Left ventricle myocardium superior (tissue), 1 donor: ENCODE measurements at regions not wholly inside any gene's neighbourhood (a gene's known extent, or its start where the extent isn't known, plus 50 kb on each side); places are given as distances from the start of the nearest gene placed in this dataset.
"Not testable (repeated sequence)": the region's sequence is repeated elsewhere in the genome, so short reads cannot be mapped to it uniquely, and the experiment has no call there.

Source experiments
- ATAC-seq: fragments of 200-7000 bp; cut with Tn5 transposase; one replicate; pipeline ENCODE4 v1.9.1; 2020; ENCODE audit warnings: mild to moderate bottlenecking, moderate library complexity
- DNase-seq: peaks from one replicate; pipeline ENCODE4 v3.0.0-alpha.2; 2020
- intact Hi-C: fragments of 100-400 bp; cut with micrococcal nuclease; formaldehyde crosslinking; loops from one replicate; pipeline ENCODE4 v1.11.0; 2022
- donor health status: DM: no; HTN: yes; CAD: no; lungs with severe emphysema.

- ATAC-seq (no peak), DNase-seq (no peak)
- intact Hi-C loops, result no loop called here
These were observed 101.8 kb upstream of the DYRK2 start for GRCh38 chr12:67546746-67547145.

GRCh38 chr12:67555075-67555717 lies 93.3 kb upstream of the DYRK2 start:
- intact Hi-C loops, result not testable (repeated sequence)
- ATAC-seq, result peak; percentile 51
- peak; percentile 45 for DNase-seq

GRCh38 chr12:67558775-67559174 lies 89.8 kb upstream of the DYRK2 start:
- intact Hi-C loops, result no loop called here

GRCh38 chr12:67559751-67560150 lies 88.8 kb upstream of the DYRK2 start:
- intact Hi-C loops, result no loop called here
- no peak for DNase-seq
- no peak for ATAC-seq

More at GRCh38 chr12:67558775-67559174, 89.8 kb upstream of the DYRK2 start:
- DNase-seq, result no peak
- no peak for ATAC-seq

GRCh38 chr12:67562513-67563287 lies 85.8 kb upstream of the DYRK2 start:
- intact Hi-C loops, result no loop called here
- DNase-seq (no peak), ATAC-seq (no peak)

GRCh38 chr12:67568055-67568454 lies 80.5 kb upstream of the DYRK2 start:
- intact Hi-C loops, result no loop called here
- ATAC-seq (no peak), DNase-seq (no peak)

- DNase-seq, result no peak
- intact Hi-C loops, result no loop called here
These were observed 76.1 kb upstream of the DYRK2 start for GRCh38 chr12:67572492-67572891.

GRCh38 chr12:67573566-67573965 lies 75.0 kb upstream of the DYRK2 start:
- intact Hi-C loops, result no loop called here
- DNase-seq (no peak), ATAC-seq (no peak)

More at GRCh38 chr12:67572492-67572891, 76.1 kb upstream of the DYRK2 start:
- ATAC-seq, result no peak

- ATAC-seq (no peak), DNase-seq (no peak)
- intact Hi-C loops, result no loop called here
These were observed 69.4 kb upstream of the DYRK2 start for GRCh38 chr12:67578976-67579661.

- no peak for DNase-seq
These were observed 68.9 kb upstream of the DYRK2 start for GRCh38 chr12:67579662-67580003.

GRCh38 chr12:67582238-67582834 lies 66.2 kb upstream of the DYRK2 start:
- DNase-seq, result no peak
- no peak for ATAC-seq
- intact Hi-C loops, result no loop called here

More at GRCh38 chr12:67579662-67580003, 68.9 kb upstream of the DYRK2 start:
- ATAC-seq, result no peak
- intact Hi-C loops, result no loop called here

GRCh38 chr12:67582844-67583243 lies 65.7 kb upstream of the DYRK2 start:
- ATAC-seq (no peak), DNase-seq (no peak)
- intact Hi-C loops, result no loop called here

- no peak for ATAC-seq
- intact Hi-C loops, result no loop called here
These were observed 61.6 kb upstream of the DYRK2 start for GRCh38 chr12:67586951-67587350.

GRCh38 chr12:67589078-67589477 lies 59.5 kb upstream of the DYRK2 start:
- intact Hi-C loops, result no loop called here
- ATAC-seq (no peak), DNase-seq (no peak)

More at GRCh38 chr12:67586951-67587350, 61.6 kb upstream of the DYRK2 start:
- DNase-seq, result no peak

GRCh38 chr12:67590149-67590790 lies 58.3 kb upstream of the DYRK2 start:
- DNase-seq (no peak), ATAC-seq (no peak)
- intact Hi-C loops, result no loop called here

- ATAC-seq, result peak; percentile 88
- intact Hi-C loops, result no loop called here
- DNase-seq, result no peak
These were observed 56.1 kb upstream of the DYRK2 start for GRCh38 chr12:67592228-67593011.

GRCh38 chr12:67593041-67593440 lies 55.5 kb upstream of the DYRK2 start:
- intact Hi-C loops, result no loop called here
- no peak for DNase-seq
- ATAC-seq, result no peak

- ATAC-seq (peak; percentile 41), DNase-seq (peak; percentile 24)
- intact Hi-C loops, result no loop called here
These were observed 54.8 kb upstream of the DYRK2 start for GRCh38 chr12:67593461-67594330.
